Sciatic nerve (tissue), 2 donors: ENCODE measurements at regions not wholly inside any gene's neighbourhood (a gene's known extent, or its start where the extent isn't known, plus 50 kb on each side); places are given as distances from the start of the nearest gene placed in this dataset.
A peak's percentile ranks its signal among the peaks of the same experiment; 100 is the strongest.
"Not testable (repeated sequence)": the region's sequence is repeated elsewhere in the genome, so short reads cannot be mapped to it uniquely, and the experiment has no call there.

Experiments
- ATAC-seq: fragments of 200-7000 bp; cut with Tn5 transposase; one replicate; pipeline ENCODE4 v1.9.1; 2020; ENCODE audit warnings: mild to moderate bottlenecking, moderate library complexity
- DNase-seq: peaks from one replicate; pipeline ENCODE4 v3.0.0-alpha.2; 2020; ENCODE audit warnings: low spot score
- intact Hi-C: fragments of 100-400 bp; cut with DNase I; formaldehyde crosslinking; loops from one replicate; pipeline ENCODE4 v1.14.2; 2022
- donor health status: DM: no; HTN: no; CAD: no.
- donor health status: DM: no; HTN: no; CAD: no.

DNA sequence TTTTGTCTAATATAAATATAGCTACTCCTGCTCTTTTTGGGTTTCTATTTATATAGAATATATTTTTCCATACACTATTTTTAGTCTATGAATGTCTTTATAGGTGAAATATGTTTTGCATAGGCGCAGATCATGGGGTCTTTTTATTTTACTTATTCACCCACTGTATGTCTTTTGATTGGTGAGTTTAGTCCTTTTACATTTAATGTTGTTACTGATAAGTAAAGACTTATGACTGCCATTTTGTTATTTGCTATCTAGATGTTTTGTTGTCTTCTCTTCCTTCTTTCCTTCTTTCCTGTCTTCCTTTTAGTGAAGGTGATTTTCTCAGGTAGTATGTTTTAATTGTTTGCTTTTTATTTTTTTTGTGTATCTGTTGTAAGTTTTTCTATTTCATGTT lies 276.8 kb upstream of the CNTNAP2 start:
- no peak for DNase-seq
- intact Hi-C loops, result no loop called here
- ATAC-seq, result no peak

GRCh38 chr7:145831616-145832206 lies 284.9 kb upstream of the CNTNAP2 start:
- intact Hi-C loops, result no loop called here
- no peak for DNase-seq
- no peak for ATAC-seq

DNA sequence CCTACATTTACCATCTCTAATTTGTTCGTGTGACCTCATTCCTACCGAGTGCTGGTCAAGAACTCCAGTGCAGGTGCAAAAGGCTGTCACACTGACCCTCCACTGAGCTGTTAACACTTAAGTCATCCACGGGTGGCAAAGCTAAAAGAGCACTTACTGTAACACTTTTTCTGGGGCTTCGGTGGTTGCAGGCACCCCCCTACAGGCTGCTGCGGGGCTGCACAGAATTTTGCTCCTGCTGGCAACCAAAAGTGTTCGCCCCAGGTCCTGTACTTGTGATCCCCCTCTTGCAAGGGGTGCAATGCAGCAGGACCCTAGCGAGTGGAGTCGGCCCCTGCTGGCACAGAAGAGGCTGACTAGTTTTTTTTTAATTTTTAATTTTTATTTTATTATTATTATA lies 298.9 kb upstream of the CNTNAP2 start:
- intact Hi-C loops, result no loop called here
- DNase-seq, result no peak
- no peak for ATAC-seq

DNA sequence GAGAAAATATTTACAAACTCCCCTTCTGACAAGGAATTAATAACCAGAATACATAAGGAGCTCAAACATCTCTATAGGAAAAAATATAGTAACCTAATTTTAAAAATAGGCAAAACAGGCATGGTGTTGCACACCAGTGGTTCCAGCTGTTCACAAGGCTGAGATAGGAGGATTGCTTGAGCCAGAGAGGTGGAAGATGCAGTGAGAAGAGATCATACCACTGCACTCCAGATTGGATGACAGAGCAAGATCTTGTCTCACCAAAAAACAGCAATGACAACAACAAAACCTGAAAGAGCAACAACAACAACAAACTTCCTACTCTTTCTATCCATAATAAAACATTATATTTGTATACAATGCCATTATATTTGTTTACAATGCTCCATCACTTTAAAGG lies 304.4 kb upstream of the CNTNAP2 start:
- intact Hi-C loops, result no loop called here
- no peak for ATAC-seq
- DNase-seq, result no peak

DNA sequence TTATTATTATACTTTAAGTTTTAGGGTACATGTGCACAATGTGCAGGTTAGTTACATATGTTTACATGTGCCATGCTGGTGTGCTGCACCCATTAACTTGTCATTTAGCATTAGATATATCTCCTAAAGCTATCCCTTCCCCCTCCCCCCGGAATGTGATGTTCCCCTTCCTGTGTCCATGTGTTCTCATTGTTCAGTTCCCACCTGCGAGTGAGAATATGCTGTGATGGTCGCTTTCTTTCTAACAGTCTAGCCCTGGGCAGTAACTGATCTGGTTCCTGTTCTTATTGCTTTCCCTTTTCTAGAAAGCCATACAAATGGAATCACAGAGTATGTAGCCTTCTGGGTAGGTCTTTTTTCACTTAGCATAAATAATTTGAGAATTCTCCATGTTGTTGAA lies 311.1 kb upstream of the CNTNAP2 start:
- intact Hi-C loops, ATAC-seq, DNase-seq: not testable (repeated sequence)

DNA sequence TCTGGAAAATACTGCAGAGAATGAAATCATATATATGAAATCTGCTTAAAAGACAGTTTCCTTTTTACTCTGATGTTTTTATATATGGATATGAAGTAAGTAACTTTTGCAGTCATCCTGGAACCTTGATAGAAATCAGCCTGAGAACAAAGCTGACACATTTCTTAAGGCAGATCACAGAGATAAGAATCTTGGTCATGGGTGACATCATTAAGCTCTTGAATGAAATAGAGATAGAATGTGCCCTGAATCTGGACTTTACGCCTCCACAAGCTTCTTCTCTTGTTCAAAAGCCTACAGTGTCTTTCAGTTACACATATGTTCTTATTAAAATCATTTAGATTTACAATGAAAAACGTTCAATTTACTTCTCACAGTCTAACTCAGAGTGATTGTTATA lies 319.1 kb upstream of the CNTNAP2 start:
- intact Hi-C loops, result no loop called here
- DNase-seq (no peak), ATAC-seq (no peak)

GRCh38 chr7:145795132-145795531 lies 321.5 kb upstream of the CNTNAP2 start:
- ATAC-seq (no peak), DNase-seq (no peak)
- intact Hi-C loops, result no loop called here

DNA sequence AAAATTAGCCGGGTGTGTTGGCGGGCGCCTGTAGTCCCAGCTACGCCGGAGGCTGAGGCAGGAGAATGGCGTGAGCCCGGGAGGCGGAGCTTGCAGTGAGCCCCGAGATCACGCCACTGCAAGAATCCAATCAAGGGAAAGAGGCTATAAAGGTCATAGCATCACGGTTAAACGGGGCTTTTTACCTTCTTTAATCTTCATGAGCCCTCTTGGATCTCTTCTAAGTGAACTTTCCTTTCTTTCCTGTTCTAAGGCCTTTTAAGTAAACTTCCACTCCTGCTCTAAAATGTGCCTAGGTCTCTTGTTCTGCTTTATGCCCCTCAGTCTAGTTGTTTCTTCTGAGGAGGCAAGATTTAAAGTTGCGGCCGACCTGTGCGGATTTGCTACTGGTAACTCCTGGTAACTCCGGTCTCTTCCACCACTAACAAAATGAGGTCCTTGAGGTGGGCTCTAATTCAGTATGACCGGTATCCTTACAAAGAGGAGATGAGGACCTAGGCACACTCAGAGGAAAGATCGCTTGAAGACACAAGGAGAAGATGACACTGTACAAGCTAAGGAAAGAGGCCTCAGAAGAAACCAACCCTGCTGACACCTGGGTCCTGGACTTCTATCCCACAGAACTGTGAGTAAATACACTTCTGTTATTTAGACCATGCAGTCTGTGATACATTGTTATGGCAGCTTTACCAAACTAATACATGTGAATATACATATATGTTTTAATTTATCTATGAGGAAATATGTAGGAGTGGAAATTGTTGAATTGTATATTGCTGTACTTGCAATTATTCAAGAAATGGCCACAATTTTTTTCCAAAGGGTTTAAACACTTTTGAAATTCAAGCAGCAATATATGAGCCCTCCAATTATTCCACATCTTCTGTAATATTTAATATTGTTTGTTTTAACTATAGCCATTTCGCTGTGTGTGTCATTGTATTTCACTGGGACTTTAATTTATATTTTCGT lies 331.5 kb upstream of the CNTNAP2 start:
- no peak for ATAC-seq
- DNase-seq, result no peak
- intact Hi-C loops, result no loop called here

GRCh38 chr7:145781388-145781787 lies 335.2 kb upstream of the CNTNAP2 start:
- intact Hi-C loops, ATAC-seq, DNase-seq: not testable (repeated sequence)

DNA sequence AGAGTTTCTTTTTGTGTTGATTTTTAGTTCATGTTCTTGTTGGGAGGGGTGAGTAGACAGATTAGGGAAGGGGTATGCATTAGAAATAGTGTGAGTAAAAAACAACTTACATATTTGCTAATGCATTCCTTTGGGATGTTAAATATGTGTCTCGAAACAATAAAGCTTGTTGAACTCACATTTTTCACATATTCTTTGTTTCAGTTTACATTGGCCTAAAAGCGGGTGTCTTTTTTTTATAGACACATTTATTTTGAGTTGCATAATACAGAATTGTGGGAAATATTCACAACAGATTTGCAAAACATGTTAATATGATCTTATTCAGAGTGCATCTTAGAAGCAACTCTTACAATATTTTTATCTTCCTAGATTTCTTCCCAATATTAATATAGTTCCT lies 337.5 kb upstream of the CNTNAP2 start:
- DNase-seq (no peak), ATAC-seq (peak; percentile 51)
- intact Hi-C loops, result no loop called here

DNA sequence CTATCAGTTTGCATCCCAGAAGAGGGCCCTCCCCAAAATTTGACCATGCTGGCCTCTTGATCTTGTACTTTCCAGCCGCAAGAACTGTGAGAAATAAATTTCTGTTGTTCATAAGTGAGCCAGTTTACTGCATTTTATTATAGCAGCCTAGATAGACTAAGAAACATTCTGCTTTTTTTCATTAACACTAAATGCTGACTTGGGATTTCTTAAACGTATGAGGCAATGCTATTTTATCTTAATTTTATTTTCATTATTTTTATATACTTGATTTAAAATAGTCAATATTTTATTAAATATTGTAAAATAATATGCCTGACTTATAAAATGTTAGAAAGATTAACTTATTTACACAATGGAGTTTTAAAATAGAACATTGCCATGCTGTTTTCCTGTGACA lies 341.8 kb upstream of the CNTNAP2 start:
- ATAC-seq (no peak), DNase-seq (no peak)
- intact Hi-C loops, result no loop called here

- intact Hi-C loops, result no loop called here
- ATAC-seq, result no peak
These were observed 363.6 kb upstream of the CNTNAP2 start for GRCh38 chr7:145753004-145753403.

GRCh38 chr7:145737617-145738016 lies 379.0 kb upstream of the CNTNAP2 start:
- intact Hi-C loops, result no loop called here
- no peak for DNase-seq
- ATAC-seq, result no peak

More at GRCh38 chr7:145753004-145753403, 363.6 kb upstream of the CNTNAP2 start:
- DNase-seq, result no peak

DNA sequence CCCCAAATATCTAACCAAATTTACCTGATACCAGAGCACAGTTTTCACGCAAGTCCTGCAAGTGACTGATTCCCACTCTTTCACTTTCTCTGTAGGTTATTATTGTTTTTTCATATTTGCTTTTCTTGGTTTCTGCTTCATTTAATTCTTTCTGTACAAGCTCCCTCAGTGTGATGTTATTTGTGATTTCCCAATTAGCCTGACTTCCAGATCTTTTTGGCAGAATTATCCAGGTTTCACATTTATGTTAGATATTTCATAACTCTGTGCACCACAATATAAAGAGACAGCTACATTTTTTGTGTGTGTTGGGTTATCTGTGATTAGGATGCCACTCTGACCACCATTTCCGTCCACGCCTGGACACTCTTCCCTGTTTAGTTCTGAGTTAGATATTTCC lies 381.5 kb upstream of the CNTNAP2 start:
- intact Hi-C loops, result no loop called here
- ATAC-seq (no peak), DNase-seq (no peak)

DNA sequence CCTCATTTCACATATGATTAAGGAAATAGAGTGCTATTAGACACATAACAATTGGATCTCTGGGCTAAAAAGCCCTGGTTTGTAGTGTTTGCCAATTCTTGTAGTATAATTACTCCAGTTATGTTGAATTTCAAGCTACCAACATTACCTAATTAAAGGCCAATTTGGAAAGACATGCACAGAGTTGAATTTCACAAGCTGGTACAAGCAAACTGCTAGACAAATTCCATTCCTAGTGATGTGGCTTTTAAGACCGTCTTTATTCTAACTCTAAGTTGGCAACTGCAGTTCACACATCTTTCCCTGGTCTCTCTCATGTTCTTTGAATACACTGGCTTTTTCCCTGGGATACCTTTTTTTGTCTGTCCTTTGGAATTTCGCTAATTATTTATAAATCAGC lies 384.1 kb upstream of the CNTNAP2 start:
- ATAC-seq (no peak), DNase-seq (no peak)
- intact Hi-C loops, result no loop called here

GRCh38 chr7:145729691-145730090 lies 386.9 kb upstream of the CNTNAP2 start:
- intact Hi-C loops, result no loop called here
- no peak for ATAC-seq
- DNase-seq, result no peak

DNA sequence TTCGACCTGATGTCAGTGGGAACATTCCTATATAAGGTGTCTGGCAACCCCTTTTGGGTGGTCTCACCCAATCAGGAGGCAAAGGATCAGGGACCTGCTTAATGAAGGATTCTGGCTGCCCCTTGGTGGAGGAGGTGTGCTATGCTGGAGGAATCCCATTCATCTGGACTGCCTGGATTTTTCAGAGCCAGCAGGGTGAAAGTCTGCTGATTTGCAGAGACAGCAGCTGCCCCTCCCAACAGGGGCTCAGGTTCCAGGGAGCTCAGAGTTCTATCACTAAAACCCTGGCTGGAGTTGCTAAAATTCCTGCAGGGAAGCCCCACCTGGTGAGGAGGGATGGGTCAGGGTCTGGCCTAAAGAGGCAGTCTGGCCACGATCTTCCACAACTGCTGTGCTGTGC lies 398.5 kb upstream of the CNTNAP2 start:
- DNase-seq, result no peak
- intact Hi-C loops, result no loop called here
- ATAC-seq, result no peak

DNA sequence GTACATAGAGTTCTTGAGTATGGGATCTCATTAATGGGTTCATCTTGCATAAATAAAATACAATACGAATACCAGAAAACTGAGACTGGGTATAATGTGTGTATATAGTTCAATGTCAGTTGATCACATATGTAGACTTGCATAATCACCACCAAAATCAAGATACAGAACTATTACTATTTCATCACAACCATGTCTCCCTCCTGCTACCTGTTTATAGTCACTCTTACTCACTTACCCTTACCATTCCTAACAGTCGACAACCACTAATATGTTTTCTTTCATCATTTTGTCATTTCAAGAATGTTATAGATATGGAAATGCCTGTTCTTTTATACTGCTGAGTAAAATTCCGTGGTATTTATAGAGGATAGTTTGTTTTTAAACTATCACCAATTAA lies 416.1 kb upstream of the CNTNAP2 start:
- DNase-seq (no peak), ATAC-seq (no peak)
- intact Hi-C loops, result no loop called here

DNA sequence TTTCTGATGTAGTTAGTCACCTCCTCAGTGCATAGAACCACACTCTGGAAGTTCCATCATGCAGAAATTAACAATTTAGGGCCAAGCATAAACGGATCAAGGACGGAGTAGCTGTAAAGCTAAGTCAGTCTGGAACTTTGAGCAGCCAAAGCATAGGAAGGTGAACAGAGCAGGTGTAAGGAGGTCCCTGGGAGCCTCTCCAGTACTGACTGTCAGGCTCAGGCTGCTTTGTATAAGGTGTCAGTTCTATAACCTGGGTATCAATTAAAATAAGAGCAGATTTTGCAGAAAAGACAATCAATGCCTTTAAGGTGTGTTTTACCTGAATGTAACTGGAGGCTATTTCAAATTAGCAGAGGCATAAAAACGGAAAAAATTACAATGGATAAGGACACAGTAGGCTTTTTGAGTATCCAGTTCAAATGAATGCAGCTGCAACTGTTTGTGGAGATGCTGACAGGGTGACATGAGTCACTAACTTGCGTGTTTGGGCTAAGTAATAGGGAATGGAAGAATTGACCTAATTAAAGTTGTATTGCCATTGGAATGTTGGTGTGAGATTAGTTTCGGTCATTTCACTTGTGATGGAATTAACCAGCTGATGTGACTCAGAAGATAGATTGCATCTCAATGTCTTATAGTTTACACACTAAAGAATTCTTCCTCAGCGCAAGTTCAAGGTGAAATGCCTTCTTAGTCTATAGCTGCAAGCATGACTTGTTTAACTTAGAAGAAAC lies 417.9 kb upstream of the CNTNAP2 start:
- intact Hi-C loops, result no loop called here
- ATAC-seq, result no peak
- no peak for DNase-seq
